SH-SY5Y (cell line): ENCODE measurements at regions not wholly inside any gene's neighbourhood (a gene's known extent, or its start where the extent isn't known, plus 50 kb on each side); places are given as distances from the start of the nearest gene placed in this dataset.

Experiments
- GATA2 ChIP-seq: IDR thresholded peaks from 2 replicates; pipeline ENCODE4 v1.6.1; 2011; ENCODE audit warnings: mild to moderate bottlenecking, low read depth, low read length
- GATA3 ChIP-seq: IDR thresholded peaks from 2 replicates; pipeline ENCODE4 v1.6.1; 2011; ENCODE audit warnings: low read depth, mild to moderate bottlenecking, low read length, moderate library complexity

DNA sequence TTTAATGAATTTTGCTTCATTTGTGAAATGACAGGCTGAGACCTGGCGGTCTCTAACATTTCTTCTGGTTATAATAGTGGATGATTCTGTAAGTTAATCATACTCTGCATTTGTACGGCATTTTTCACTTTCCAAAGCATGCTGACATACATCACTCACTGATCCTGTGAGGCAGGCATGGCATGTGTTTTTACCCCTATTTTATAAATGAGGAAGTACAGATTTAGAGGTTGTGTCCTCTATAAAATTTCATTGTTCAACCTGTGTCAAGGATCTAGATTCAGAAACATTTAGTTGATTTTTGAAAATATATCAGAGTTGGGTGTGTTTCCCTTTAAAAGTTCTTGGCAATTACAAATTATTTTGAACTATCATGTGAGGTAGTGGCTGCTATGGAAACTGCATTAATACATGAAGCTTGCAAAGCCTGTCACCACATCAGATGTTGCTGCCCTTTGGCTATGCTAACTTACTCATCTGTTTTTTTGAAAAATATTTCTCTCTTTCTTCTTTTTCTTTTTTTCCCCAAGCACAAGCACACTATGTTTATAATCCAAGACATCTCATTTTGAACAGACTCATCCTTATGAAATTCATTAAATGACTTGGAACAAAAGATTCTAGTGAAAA, 172.7 kb downstream of the GNAI1 start:
- TF ChIP-seq GATA3 (no peak), GATA2 (no peak)
